DND-41 (cell line): ENCODE measurements at regions not wholly inside any gene's neighbourhood (a gene's known extent, or its start where the extent isn't known, plus 50 kb on each side); places are given as distances from the start of the nearest gene placed in this dataset.

ENCODE experiments used
- CTCF ChIP-seq: IDR thresholded peaks from 2 replicates; pipeline ENCODE4 v1.5.1; 2012; ENCODE audit warnings: borderline replicate concordance, low read length, moderate library complexity, mild to moderate bottlenecking; ENCODE audit not compliant: poor library complexity, severe bottlenecking; ENCODE audit errors: extremely low read depth
- EZH2 ChIP-seq: IDR thresholded peaks from 3 replicates; pipeline ENCODE4 v1.6.1; 2012; ENCODE audit warnings: borderline replicate concordance, low read depth, mild to moderate bottlenecking, moderate library complexity, low read length, inconsistent platforms; ENCODE audit not compliant: severe bottlenecking

- TF ChIP-seq CTCF, result no peak
- TF ChIP-seq EZH2, result no peak
Measured at GRCh38 chr2:61714210-61714609, 139.7 kb downstream of the FAM161A start.
